HepG2 (cell line): ENCODE measurements at regions not wholly inside any gene's neighbourhood (a gene's known extent, or its start where the extent isn't known, plus 50 kb on each side); places are given as distances from the start of the nearest gene placed in this dataset.

Experiments used
- ATAC-seq: fragments of 200-7000 bp; cut with Tn5 transposase; 3 replicates; pipeline ENCODE4 v1.9.1; 2020; ENCODE audit warnings: mild to moderate bottlenecking, moderate library complexity
- BruUV-seq: library from RNA; stranded (reverse); fragments of 400-500 nt; replicated peaks from 2 replicates; lab custom pipeline; 2021; lab: Mats Ljungman, UMichigan
- CTCF ChIA-PET: fragments of 300-600 bp; formaldehyde crosslinking; extraction: SDS; loops from one replicate; lab custom pipeline; 2021; ENCODE audit warnings: low total read pairs, inconsistent platforms, low intra/inter-chr PET ratio; lab: Yijun Ruan, JAX
- POLR2A ChIA-PET: fragments of 350-600 bp; sonication (Branson Sonifier 250); formaldehyde crosslinking; loops from one replicate; lab custom pipeline; 2020; ENCODE audit warnings: antibody characterized with exemption, inconsistent platforms; lab: Yijun Ruan, JAX
- DNase-seq: peaks from one replicate; pipeline ENCODE4 v3.0.0-alpha.2; 2015; ENCODE audit warnings: low spot score
- FAIRE-seq: peaks from 3 replicates; lab custom pipeline; 2011; peaks lifted over from hg19 to GRCh38; lab: Jason Lieb, UNC
- H2AFZ ChIP-seq: one replicate; pipeline ENCODE4 v1.6.1; 2011; ENCODE audit warnings: low read length, inconsistent platforms
- H3K27ac ChIP-seq: fragments of 300-600 bp; 3 replicates; pipeline ENCODE4 v1.8.0; 2011; ENCODE audit warnings: mixed run types, mild to moderate bottlenecking, mixed read lengths, low read length, inconsistent platforms; ENCODE audit not compliant: insufficient read depth; ENCODE audit errors: extremely low read length
- H3K27me3 ChIP-seq, 2 experiments: fragments of 200-600 bp in 1 of 2; 2 replicates in 1 of 2; 3 replicates in 1 of 2; pipeline versions ENCODE4 v1.6.0 to v1.8.0; 2011; ENCODE audit warnings: low read length in 2 of 2, mild to moderate bottlenecking in 2 of 2, moderate library complexity in 2 of 2, inconsistent platforms in 1 of 2; ENCODE audit not compliant: insufficient read depth in 2 of 2, control insufficient read depth in 1 of 2
- H3K36me3 ChIP-seq, 2 experiments: fragments of 200-600 bp in 1 of 2; replicated peaks in 1 of 2; 2 replicates in 1 of 2; 3 replicates in 1 of 2; pipeline versions ENCODE4 v1.5.1 to v1.8.0; 2011; ENCODE audit warnings: low read length in 2 of 2, inconsistent platforms in 1 of 2; ENCODE audit not compliant: insufficient read depth in 2 of 2, control insufficient read depth in 1 of 2
- H3K4me1 ChIP-seq: 2 replicates; pipeline ENCODE4 v1.5.1; 2012; ENCODE audit warnings: low read length, inconsistent platforms; ENCODE audit not compliant: insufficient read depth
- H3K4me2 ChIP-seq: 2 replicates; pipeline ENCODE4 v1.6.0; 2011; ENCODE audit warnings: low read depth, low read length, inconsistent platforms
- H3K4me3 ChIP-seq, 3 experiments: fragments of 200-600 bp in 1 of 3; sonication (generic), shearing (Covaris generic) in 1 of 3; replicated peaks in 1 of 3; 2 replicates each; pipeline ENCODE4 v1.5.1; 2011 to 2016; ENCODE audit warnings: low read length in 3 of 3, inconsistent platforms in 2 of 3, low read depth in 2 of 3, mild to moderate bottlenecking in 2 of 3, control low read depth in 1 of 3, mixed read lengths in 1 of 3; ENCODE audit not compliant: insufficient read depth in 1 of 3
- H3K79me2 ChIP-seq: one replicate; pipeline ENCODE4 v1.6.1; 2011; ENCODE audit warnings: low read length, inconsistent platforms; ENCODE audit not compliant: insufficient read depth
- H3K9ac ChIP-seq: 2 replicates; pipeline ENCODE4 v1.6.0; 2011; ENCODE audit warnings: mild to moderate bottlenecking, low read depth, low read length, inconsistent platforms; ENCODE audit not compliant: insufficient read depth
- H3K9me3 ChIP-seq: 2 replicates; pipeline ENCODE4 v1.5.1; 2012; ENCODE audit warnings: mild to moderate bottlenecking, low read length
- H4K20me1 ChIP-seq: 2 replicates; pipeline ENCODE4 v1.6.0; 2011; ENCODE audit warnings: inconsistent platforms, mild to moderate bottlenecking, low read length, moderate library complexity; ENCODE audit not compliant: insufficient read depth
- EED ChIP-seq: sonication (generic); formaldehyde crosslinking; IDR thresholded peaks from 2 replicates; pipeline ENCODE4 v1.5.0; 2020; ENCODE audit warnings: mild to moderate bottlenecking, missing genetic modification reagents
- GTF2F1 ChIP-seq: fragments of 150-350 bp; IDR thresholded peaks from 2 replicates; pipeline ENCODE4 v1.6.1; 2014; ENCODE audit warnings: low read length
- HINFP ChIP-seq: sonication (generic); formaldehyde crosslinking; IDR thresholded peaks from 2 replicates; pipeline ENCODE4 v1.4.0; 2020; ENCODE audit warnings: low read depth, mild to moderate bottlenecking, missing genetic modification reagents
- RERE ChIP-seq: IDR thresholded peaks from 2 replicates; pipeline ENCODE4 v1.6.1; 2016; ENCODE audit warnings: low read depth, missing genetic modification reagents, missing compliant biosample characterization
- SOX5 ChIP-seq: IDR thresholded peaks from 2 replicates; pipeline ENCODE4 v1.6.1; 2016; ENCODE audit warnings: borderline replicate concordance
- SRY ChIP-seq: sonication (generic); formaldehyde crosslinking; IDR thresholded peaks from 2 replicates; pipeline ENCODE4 v1.8.0; 2022; ENCODE audit warnings: mild to moderate bottlenecking, missing genetic modification reagents
- ZBTB39 ChIP-seq: sonication (generic); formaldehyde crosslinking; IDR thresholded peaks from 2 replicates; pipeline ENCODE4 v1.5.0; 2020; ENCODE audit warnings: missing genetic modification reagents
- ZBTB7B ChIP-seq: sonication (generic); formaldehyde crosslinking; IDR thresholded peaks from 2 replicates; pipeline ENCODE4 v1.4.0; 2020; ENCODE audit warnings: missing genetic modification reagents
- ZNF724P ChIP-seq: sonication (generic); formaldehyde crosslinking; IDR thresholded peaks from 2 replicates; pipeline ENCODE4 v1.8.0; 2022; ENCODE audit warnings: missing genetic modification reagents, borderline replicate concordance
- WGBS: methylation state at CpG from one replicate; pipeline ENCODE4 v1.1.6; 2017; ENCODE audit warnings: low lambda C conversion rate; 5-methylcytosine and 5-hydroxymethylcytosine counted together
- in situ Hi-C: cut with HindIII; loops from 2 replicates; pipeline ENCODE4 v1.10.0; 2017; ENCODE audit warnings: low pct_unique_long_range_greater_than_20kb; ENCODE audit not compliant: extremely low pct_ligation_motif_present
- intact Hi-C: fragments of 100-400 bp; cut with micrococcal nuclease; formaldehyde crosslinking; loops from one replicate; pipeline ENCODE4 v1.10.0; 2022; ENCODE audit not compliant: unreplicated experiment

GRCh38 chr9:25889661-25890060, 211.4 kb upstream of the TUSC1 start:
- no TSS peak for BruUV-seq
- in situ Hi-C loops (no loop called here), intact Hi-C loops (no loop called here)
- Histone ChIP-seq H3K4me1 (no peaks in the 10 kb centered on the region), H3K4me3 (no peak overlapping the region), H3K4me2 (no peak overlapping the region), H4K20me1 (no peaks in the 10 kb centered on the region), H3K27me3 (no peaks in the 10 kb centered on the region), H3K9ac (no peak overlapping the region), H3K27ac (no peak overlapping the region), H2AFZ (no peak overlapping the region), H3K79me2 (no peaks in the 10 kb centered on the region), H3K36me3 (no peaks in the 10 kb centered on the region), H3K9me3 (peaks cover 51% of the 10 kb centered on the region)
- no peak for DNase-seq
- ChIA-PET CTCF (no interaction called here), POLR2A (no interaction called here)
- 0% methylated on average over 1 of the region's 1 CpG for WGBS
- no peak for ATAC-seq
- FAIRE-seq: no peak
- TF ChIP-seq EED (CRISPR knock-in tag): no peak
- no peak for TF ChIP-seq ZNF724P (CRISPR knock-in tag)
- TF ChIP-seq SRY (CRISPR knock-in tag): no peak
- TF ChIP-seq ZBTB7B (CRISPR knock-in tag): no peak
- no peak for TF ChIP-seq RERE (CRISPR knock-in tag)
- TF ChIP-seq ZBTB39 (CRISPR knock-in tag): no peak
- no peak for TF ChIP-seq SOX5
- no peak for TF ChIP-seq HINFP (CRISPR knock-in tag)
- TF ChIP-seq GTF2F1: no peak
